ENCODE measurements at regions not wholly inside any gene's neighbourhood (a gene's known extent, or its start where the extent isn't known, plus 50 kb on each side); places are given as distances from the start of the nearest gene placed in this dataset.

DNA sequence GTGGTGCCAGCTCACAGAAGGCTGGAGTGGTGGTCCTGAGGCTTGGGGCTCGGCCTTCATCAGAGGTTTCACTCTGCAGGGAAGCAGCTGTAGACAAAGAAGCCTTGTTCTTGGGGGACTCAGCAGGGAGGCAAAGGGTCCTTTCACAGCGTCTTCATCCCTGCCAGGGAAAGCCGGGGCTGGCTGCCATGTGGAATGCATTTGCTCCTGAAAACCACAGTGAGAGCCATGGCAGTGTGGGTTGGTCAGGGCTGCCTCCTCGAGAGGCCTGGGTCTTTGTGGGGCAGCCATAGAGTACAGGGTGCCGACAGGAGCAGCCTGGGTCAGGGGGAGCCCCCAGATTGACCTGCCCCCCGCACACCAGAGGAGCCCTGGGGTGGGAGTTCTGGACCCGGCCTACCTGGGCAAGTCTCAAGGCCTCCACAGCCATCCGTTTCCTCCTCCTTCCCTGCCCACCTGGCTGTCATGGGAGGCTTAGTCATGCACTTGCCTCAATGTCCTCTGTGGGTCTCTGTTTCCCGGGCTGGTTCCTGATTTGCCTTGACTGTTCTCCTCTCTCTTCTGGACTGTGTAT, 144.0 kb downstream of the CDC5L start:
- DNase-seq (ENCODE audit: low read depth) = no peak

DNA sequence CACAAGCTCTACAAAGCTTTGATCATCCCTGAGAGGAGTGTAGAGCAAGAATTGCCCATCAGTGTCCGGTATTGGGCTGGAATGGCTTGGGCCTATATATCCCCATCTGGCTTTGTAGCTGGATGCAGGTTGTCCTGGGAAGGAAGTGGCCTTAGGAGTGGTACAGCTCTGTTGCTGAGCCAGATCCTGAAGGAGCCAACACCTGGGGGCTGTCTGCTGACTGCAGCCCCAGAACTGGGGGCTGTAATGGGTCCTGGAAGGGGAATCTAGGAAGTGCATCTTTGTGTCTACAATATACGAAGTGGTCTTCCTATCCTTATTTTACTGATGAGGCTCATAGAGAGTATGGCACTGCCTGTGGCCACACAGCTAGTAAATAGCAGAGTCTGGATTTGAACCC, 145.9 kb downstream of the CDC5L start:
- no peak for DNase-seq (ENCODE audit: low read depth)

DNA sequence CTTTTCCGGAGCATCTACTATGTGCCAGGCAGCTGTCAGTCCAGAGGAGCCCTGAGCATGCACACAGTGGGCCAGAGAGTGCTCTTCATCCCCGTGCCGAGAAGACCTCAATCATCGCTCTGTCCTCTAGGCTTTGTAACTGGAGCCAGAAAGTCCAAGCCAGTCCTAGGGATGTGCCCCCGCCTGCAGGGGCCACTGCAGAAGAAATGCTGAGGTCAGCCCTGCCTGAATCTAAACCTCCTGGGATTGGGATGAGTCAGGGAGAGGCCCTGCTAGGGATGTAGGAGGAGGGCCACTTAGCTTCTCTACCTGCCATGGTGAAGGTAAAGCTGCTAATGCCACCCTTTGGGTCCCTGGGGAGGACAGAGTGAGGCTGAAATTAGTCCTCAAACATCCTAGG, 146.8 kb downstream of the CDC5L start:
- no peak for DNase-seq (ENCODE audit: low read depth)

DNA sequence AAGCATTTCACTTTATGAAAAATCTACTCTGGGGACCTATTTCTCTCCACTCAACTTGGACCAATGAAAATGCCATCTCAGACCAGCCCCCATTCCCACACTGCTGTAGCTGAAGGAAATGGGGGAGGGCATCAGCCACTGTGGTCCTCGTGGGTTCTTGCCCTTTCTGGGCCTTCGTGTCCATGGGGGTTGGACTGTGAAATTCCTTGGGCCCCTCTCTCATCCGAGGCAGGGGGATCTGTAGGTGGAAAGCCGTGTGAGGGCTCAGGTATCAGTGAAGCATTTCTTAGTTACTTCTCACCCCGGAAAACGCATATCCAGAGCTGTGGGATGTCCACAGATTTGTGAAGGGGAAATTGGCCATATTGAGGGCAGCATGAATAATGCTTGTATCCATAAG, 147.9 kb downstream of the CDC5L start:
- no peak for DNase-seq (ENCODE audit: low read depth)

DNA sequence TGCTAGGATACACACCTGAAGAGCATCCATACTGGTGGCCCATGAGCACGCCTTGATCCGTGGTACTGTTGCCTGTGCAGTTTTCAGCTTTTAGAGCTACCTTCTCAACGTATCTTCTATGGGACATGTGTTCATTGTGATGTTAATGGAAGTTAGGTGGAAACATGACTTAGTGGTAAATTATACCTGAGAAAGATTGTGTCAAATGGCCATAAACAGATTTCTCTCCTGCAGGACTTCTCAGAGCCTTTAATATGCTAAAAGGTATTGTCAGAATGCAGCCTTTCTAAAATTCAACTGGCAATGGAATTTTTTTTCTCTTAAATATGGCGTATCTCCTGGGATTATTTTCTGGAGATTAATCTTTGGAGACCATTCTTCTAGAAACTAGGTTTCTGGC, 148.5 kb downstream of the CDC5L start:
- no peak for DNase-seq (ENCODE audit: low read depth)

DNA sequence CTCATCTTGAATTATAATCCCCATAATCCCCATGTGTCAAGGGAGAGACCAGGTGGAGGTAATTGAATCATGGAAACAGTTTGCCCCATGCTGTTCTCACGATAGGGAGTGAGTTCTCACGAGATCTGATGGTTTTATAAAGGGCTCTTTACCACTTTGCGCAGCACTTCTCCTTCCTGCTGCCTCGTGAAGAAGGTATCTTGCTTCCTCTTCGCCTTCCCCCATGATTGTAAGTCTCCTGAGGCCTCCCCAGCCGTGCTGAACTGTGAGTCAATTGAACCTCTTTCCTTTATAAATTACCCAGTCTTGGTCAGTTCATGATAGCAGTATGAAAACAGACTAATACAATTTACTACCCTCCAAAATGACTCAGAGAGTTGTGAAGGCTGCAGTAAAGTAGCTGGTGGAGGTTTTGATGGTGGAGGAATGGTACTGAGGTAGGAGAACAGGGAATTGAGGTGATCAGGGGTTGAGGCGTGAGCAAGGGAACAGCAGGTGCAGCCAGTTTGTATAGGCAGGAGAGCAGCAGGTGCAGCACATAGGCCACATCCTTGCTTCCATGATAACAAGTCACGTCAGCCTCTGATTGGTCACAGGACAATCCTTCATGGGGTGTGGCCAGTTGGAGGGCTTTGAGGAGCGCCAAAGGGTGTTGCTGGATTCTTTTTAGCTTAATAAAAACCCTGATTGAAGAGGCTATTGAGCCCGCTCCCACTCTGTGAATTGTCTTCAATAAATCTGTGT, 150.0 kb downstream of the CDC5L start:
- DNase-seq (ENCODE audit: low read depth) = no peak

DNA sequence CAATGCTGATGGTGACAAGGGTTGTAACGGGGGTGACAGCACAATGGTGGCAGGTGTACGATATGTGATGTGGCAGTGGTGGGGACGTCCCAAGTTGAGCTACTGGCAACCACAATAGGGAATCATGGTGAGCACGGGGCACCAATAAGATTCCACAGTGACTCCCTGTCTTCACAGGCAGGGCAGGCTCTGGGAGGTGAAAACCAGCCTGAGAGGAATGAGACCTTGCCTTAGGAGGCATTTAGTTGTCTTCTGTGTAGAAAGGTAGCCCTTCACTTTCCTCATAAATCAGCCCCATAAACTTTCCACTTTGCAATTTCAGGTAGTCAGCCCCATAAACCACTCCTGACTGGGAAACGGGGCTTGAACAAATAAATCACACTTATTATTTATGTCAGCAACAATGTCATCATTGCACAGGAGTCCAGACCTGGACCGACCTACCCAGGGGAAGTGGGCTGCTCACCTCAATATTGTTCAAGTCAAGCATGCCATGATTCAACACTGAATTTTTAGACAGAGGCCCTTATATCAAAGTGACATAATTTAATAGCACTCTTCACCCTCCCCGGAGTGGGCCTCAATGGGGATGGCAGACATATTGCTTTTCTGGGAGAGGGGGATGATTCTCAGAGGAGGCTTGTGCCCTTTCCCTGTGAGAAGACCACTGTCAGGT, 150.8 kb downstream of the CDC5L start:
- no peak for DNase-seq (ENCODE audit: low read depth)

DNA sequence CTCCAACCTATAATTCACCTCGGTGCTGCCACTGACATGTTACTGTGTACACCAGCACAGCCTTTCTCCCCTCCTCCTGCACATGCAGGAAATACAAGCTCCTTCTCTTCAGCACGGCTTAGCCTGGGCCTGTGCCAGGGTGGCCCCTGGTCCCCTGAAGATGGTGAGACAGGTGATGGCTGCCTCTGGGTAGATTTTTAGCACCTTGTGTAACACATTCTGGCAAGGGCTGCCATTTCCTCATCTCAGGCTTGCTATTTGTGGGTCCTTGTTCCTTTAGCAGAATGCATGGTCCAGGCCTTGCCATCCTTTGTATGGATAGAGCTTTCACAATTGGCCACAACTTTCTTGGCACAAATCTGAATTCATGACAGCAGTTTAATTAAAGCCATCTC, 151.3 kb downstream of the CDC5L start:
- DNase-seq (ENCODE audit: low read depth) = no peak

DNA sequence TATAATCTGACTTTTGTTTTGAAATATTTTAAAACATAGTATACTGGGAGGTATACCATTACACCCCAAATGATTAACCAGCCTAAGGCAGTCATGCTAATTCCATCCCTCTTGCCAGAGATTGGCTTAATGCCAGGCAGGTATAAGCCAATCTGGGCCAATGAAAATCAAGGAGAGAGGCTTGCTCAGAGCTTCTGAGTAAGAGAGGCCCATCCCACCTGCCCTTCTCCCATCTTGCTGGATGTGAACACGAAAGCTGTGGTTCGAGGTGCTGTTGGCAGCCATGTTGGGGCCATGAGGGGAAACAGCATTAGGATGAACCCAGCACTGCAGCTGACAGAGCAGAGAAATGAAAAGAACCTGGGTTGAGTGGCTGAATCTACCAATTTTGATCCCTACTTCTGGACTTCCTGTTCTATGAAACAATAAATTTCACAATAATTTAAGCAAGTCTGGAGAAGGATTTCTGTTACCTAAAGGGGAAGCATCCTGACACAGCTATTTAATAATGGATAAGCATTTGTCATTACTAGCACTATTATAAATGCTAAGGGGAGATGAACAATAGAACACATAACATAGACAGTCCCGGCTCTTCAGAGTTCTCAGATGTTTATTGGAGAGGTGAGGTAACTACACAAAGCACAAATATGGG, 152.3 kb downstream of the CDC5L start:
- DNase-seq (ENCODE audit: low read depth) = no peak

DNA sequence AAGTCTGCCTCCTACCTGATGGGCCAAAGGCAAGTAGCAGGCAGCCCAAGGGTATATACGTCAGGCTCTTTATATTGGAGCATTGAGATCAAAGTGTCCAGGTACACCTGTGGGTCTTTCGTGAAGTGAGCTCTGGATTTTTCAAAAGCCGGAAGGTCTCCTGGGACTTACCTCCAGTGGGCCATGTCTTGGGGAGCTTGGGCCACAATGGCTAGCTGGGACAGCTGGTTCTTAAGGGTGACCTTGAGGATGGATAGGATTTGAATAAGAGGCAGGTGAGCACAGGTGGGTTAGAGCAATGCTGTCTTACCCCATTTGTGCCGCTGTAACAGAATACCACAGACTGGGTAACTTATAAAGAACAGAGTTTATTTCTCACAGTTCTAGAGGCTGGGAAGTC, 153.4 kb downstream of the CDC5L start:
- DNase-seq (ENCODE audit: low read depth) = no peak

DNA sequence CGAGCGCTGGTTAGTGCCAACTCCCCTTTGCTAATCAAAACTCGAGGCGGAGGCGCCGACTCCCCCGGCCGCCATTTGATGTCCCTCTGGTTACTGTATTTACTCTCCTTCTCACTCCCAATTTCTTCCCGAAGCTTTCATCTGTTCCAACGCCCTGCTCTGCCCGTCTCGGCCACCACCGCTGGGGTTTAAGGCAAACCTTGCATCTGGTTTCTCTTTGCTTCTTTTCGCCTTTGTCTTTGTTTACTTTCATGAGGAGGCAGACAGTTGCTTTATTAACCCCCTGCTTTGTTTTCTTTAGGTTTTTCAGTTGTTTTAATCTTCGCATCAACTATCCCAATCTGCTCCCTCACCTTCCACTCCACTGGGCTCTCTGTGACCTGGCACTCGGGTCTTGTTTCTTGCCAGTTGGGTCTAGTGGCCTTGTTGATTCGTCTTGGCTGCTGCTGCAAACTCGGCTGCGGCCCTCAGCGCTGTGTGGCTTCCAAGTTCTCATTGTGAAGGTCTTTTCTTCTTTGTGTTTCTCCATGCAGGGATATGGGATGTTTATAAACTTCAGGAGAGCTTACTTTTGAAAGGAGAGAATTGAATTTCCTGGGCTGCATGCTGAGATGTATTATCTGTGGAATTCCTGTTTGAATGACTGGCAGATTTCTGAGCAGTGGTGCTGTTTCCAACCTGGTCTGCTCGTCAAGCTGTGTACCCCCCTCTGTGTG, 155.1 kb downstream of the CDC5L start:
- no peak for DNase-seq (ENCODE audit: low read depth)

DNA sequence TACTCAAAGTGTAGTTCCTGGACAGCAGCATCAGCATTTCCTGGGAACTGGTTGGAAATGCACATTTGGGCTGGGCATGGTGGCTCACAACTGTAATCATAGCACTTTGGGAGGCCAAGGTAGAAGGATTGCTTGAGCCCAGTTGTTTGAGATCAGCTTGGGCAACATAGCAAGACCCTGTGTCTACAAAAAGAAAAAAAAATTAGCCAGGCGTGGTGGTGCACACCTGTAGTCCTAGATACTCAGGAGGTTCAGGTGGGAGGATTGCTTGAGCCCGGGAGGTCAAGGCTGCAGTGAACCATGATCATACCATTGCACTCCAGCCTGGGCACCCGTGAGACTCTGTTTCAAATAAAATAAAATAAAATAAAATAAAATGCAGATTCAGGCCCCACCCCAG, 156.2 kb downstream of the CDC5L start:
- DNase-seq (ENCODE audit: low read depth) = no peak

DNA sequence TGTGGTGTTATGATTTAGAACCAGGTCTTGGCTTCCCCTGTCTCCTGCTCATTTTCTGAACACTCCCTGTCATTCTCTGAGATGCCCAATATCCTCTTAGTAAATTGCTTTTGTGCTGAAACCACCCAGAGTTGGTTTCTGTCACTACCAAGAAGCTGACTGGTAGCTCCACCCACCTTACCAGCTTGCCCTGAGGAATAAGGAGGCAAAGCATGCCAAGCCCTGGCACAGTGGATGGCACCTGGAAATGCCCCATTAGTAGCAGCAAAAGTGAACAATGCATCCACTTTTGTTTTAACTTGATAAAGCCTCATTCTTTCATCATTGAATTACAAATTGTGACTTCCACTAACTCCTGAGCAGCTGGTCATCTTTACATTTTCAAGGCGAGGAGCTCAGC, 157.7 kb downstream of the CDC5L start:
- DNase-seq (ENCODE audit: low read depth) = no peak

DNA sequence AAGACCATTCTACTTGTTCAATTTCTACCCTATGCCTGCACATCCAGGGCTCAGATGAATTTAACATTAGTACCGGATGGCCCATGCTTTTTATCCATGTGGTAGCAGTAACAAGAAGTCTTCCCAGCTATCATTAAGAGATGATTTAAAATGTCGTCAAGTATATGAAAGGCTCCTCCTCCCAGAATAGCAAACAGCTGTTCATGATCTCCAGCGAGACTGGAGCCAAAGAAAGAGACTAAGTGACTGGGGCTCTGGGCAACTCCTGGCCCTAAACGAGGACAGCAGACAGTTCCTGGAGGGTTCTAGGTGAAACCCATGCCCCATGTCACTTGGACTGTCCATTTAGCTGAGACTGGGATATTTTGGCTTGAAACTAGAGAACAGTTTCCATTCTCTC, 160.8 kb downstream of the CDC5L start:
- DNase-seq (ENCODE audit: low read depth) = no peak

DNA sequence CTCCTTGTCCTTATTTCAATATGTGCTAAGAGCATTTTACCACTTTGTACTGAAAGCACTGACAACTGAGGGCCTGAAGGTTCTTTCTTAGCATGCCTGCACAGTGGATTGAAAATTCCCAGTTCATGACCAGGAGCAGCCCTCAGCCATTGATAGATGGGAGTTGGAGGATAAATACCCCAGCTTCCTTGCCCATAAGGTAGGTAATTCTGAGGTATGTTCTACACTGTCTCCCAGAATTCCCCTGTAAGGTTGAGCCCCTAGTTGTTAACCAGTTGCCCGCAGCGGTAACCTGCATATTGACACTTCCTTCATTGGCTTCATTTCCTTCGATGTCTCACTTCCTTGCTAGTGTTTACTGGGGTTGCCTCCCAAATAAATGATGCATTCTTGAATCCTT, 162.0 kb downstream of the CDC5L start:
- DNase-seq (ENCODE audit: low read depth) = no peak

DNA sequence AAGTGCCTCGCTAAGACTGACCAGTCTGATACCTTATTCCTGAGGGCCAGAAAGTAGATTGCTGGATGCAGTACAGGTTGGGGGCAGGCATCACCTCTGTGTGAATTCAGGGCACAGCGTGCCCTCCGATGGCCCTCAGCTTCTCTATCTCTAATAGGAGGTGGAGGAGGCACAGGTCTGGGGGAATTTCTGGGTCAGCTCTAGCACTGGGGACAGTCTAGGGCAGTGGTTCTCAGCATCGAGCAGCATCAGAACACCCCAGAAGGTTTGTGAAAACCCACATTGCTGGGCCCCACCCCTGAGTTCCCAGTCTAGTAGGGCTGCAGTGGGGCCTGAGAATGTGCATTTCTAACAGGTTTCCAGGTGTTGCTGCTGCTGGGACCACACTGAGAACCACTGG, 166.7 kb downstream of the CDC5L start:
- DNase-seq (ENCODE audit: low read depth) = no peak

DNA sequence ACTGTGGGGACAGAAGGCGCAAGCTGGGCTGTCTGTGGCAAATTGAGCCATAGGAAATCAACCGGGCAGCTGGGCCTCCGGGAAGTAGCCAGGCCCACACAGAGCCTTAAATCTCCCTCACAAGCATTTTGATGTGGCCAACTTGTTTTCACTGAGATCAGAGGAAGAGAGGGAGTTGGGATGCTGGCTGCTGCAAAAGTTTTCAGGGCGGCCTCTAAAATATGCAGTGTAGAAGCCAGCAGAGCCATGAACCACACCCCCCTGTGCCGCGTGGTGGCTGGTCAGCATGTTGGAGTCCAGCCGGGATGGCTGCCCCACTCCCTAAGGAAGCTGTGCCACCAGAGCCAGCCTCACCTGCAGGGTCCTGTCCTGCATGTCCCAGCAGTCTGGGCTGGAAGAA, 167.4 kb downstream of the CDC5L start:
- no peak for DNase-seq (ENCODE audit: low read depth)

DNA sequence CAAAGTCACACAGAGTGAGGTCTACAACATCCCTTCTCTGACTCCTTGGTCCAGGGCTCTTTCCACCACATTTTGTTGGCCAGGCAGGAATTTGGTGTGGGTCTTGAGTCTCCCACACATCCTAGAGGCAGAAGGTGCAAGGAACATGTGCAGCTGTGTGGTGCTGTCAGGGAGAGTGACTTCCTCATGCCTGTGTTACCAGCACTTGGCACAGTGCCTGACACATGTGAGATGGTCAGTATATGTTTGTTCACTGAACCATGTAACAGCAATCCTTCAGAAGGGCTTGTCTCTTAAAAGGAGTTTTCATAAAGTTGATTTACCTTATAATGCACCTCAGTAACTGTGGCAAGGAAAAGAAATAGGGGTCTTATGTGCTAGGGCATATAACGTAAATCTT, 168.5 kb downstream of the CDC5L start:
- no peak for DNase-seq (ENCODE audit: low read depth)

DNA sequence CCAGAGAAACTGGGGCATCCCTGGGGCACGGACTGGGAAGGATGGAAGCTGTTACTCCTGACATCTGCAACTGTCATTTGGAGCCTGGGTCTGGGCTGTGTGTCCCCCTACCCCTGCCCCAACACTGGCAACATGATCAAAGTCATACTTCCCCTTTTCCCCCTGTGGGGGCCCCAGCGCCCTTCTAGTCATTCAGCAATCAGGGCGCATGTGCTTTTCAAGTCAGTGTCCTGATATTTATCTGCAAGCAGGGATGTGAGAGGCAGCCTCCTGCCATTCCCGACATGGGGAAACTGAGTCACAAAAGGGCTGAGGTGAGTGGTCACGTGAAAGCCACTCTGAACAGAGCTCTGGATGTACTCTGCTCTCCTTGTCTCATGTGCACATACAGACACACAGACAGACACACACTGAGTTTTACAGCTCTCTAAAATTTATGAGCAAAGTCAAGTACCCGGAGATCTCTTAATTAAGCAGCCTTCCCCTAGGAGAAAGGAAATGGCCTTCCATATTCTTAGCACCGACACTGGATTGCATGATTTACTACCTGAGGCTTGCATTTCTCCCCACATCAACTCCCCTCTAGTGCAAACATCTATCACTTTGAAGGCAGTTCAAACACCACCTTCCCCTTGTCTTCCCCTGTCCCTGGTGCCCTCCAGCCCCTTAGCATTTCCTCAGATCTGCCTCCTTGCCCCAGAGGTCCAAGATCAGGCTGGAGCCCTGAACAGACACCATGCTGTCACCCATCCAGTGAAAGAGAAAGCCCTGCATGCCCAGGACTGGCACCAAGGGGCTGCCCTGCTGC, 170.7 kb downstream of the CDC5L start:
- DNase-seq (ENCODE audit: low read depth) = no peak

DNA sequence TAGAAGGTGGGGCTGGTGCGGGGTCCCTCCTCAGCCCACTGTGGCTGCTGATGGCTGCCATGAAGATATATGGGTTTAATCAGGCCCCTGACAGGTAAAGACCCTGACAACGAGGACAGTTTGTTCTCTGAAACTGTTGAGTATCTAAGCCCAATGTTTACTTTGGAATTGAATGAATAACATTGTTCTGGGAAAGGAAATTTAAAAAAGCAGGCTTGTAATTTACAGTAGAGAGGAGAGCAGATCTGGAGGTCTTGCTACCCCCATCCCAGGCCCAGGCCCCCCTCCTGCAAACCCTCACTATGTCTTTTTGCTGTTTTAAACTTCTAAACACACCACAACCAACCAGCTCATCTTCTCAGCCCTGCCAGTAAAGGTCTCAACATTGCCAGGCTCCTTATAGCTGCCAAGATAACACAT, 171.3 kb downstream of the CDC5L start:
- no peak for DNase-seq (ENCODE audit: low read depth)

DNA sequence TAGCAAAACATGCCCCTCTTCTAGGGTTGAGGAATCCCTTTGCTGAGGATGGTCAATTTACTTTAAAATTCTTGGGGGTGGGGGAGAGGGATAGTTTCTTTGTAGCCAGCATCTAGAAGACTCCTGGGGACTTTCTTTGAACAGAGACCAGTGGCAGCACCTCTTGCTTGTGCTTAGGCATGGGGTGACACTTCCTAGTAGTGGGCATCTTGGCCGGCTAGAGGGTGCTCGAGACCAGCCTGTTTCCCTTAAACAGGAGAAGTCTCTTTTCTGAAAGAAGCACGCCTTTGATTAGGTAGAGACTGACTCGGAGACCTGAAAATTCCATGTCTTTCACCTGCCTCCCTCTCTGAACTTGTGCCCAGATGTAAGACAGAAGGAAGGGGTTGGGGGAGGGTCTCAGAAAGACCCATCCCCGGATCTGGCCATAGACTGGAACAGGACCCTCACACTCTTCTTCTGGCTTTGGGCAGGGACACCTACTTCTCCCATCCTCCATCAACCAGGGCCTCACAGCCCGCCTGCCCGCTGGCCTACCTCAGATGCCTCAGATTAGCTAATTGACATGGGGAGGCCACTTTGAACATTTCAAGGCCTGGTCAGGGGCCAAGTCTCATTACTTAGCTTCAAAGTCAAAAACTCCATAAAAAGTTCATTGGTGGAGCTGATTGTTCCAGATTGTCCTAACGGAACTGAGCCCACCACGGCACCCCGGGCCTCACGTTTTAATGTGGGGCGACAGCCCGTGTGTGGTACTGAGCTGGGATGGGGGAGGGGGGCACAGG, 172.2 kb downstream of the CDC5L start:
- DNase-seq (ENCODE audit: low read depth) = no peak

All from T follicular helper cell (primary cell).